GM19025 (cell line): ENCODE measurements at regions not wholly inside any gene's neighbourhood (a gene's known extent, or its start where the extent isn't known, plus 50 kb on each side); places are given as distances from the start of the nearest gene placed in this dataset.
"Not testable (repeated sequence)": the region's sequence is repeated elsewhere in the genome, so short reads cannot be mapped to it uniquely, and the experiment has no call there.

ENCODE experiments used
- ATAC-seq: cut with Tn5 transposase; IDR thresholded peaks from one replicate; pipeline ENCODE4 v1.9.1; 2021; ENCODE audit warnings: mild to moderate bottlenecking, low read depth, moderate library complexity; ENCODE audit not compliant: unreplicated experiment

DNA sequence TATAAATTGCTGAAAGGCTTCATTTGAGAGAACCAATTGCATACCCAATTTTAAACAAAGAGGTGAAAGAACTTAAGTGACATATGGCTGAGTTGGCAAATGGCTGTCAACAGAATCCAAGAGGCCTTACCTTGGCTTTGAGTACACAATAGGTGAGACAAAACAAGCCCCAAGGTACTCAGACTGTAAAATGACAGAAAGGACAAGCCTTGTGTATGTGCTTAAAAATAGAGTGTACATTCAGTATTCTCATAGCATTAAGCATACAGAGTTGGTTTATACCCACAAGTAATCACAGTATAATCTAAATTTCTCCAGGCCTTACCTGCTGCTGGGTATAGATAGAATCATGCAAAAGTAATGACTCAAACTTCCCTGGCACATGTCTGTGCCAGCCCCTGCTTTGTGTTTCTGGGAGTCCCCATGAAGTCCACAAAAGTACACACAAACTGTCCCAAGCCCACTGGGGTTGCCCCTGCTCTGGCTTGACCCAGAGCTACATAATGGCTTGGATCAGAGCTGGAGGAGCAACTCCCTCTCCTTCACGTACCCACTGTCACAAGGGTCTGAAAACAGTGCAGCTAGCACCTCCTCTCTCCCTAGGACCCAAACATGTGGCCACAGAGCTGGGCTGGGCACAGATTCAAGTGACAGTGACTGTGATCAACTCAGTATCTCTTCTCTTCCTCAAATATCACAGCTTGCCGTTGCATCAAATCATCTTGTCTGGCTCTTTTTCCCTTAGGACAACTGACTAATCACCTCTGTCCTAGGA lies 250.8 kb downstream of the ENC1 start:
- ATAC-seq, result no peak

DNA sequence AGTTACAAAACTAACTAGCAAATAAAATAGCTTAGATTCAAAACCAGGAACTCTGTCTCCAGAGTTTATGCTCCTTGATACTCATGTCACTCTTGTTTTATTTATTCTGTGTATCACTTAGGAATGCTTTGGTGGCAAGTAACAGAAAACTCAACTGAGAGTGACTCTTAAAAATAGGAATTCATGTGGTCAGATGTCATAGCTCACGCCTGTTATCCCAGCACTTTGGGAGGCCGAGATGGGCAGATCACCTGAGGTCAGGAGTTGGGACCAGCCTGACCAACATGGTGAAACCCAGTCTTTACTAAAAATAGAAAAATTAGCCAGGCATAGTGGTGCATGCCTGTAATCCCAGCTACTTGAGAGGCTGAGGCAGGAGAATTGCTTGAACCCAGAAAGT lies 252.1 kb downstream of the ENC1 start:
- not testable (repeated sequence) for ATAC-seq

- no peak for ATAC-seq
Measured at GRCh38 chr5:74386571-74387334, 253.8 kb downstream of the ENC1 start.

- ATAC-seq, result no peak
Measured at GRCh38 chr5:74384851-74385250, 255.7 kb downstream of the ENC1 start.

- no peak for ATAC-seq
Measured at GRCh38 chr5:74382987-74383593, 257.4 kb downstream of the ENC1 start.

DNA sequence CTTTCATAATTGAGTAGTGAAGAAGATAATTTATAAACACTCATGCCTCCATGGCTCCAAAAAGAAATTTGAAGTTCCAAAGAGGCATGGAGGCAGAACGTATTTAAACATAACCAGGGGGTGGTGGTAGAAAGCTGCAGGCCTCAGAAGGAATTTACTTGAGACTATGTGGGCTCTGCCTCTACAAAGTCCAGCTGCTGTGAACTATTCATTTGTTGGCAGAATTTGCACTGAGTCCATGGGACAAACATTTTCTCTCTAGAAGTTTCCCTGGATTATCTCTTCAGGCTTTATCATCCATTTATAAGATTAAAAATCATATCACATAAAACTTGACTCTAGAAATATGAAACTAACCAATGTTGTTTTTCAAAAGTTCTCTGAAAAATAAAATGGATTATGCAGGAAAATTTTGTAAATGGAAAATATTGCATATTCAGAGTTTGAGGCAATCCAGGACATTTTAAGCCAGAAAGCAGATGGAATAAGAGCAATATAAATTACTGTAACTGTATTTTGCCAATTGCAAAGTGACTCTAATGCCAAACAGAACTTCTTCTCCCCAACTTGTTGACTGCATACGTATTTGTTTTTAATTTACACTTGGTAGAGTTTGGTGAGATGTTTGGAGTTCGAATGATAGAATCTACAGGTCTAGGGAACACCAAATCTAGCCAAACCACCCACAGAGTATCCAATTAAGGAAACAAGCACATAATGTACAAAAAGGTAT lies 258.2 kb downstream of the ENC1 start:
- no peak for ATAC-seq

DNA sequence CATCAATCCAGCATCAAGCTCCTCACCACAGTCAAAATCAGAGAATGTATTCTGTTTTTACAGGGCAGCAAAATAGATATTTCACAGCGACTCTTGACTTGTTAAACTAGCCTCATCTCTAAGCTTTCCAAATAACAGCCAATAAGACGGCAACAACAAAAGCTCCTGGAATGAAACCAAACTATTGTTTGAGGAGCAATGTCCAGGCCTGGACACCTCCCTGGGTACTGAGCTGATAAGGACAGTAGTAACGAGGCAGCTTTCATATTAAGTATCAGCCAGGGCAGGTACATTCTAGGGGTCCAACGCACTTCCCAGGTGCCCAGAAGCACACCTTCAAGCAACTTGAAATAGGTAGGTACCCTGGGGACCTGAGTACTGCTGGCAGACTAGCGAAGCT lies 260.3 kb downstream of the ENC1 start:
- ATAC-seq, result no peak

DNA sequence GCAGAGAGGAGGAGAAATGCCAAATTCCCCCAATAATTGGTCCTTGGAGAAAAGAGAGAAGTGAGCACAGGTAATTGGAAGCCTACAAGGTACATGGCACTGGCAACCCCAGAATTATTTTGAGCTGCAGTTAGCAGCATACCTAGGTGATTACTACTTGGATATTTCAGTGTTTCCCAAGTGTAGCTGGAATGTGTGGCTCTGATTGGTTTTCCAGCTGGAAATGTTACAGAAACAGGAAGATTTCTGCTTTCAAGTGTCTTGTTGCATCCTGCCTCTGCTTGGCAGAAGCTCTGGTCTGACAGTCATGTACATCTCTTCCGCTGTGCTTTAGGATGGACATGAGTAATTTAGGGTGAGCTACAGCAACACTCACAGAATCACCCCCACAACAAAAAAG lies 262.1 kb downstream of the ENC1 start:
- no peak for ATAC-seq

- ATAC-seq, result no peak
Measured at GRCh38 chr5:74376187-74376586, 264.3 kb downstream of the ENC1 start.

- no peak for ATAC-seq
Measured at GRCh38 chr5:74375271-74375670, 265.3 kb downstream of the ENC1 start.

DNA sequence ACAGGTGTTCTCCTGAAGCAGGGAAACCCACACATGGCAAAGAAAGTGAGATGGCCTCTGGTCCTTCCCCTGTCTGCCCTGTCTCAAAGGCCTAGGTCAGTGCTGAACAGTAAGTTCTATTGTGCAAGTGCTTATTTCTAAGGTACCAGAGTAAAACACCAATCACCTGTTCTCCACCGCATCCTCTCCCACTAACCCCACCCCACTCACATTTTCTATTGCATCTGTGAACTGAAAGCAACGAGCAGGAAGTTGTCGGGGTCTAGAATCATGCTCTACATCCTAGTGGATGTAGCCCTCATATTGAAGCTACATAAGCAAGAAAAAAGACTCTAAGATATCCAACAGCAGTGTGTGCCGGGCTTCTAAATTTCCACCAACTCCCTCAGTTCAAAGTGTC lies 265.9 kb downstream of the ENC1 start:
- ATAC-seq, result no peak

- no peak for ATAC-seq
Measured at GRCh38 chr5:74373076-74373475, 267.5 kb downstream of the ENC1 start.

GRCh38 chr5:74372502-74373064 lies 267.9 kb downstream of the ENC1 start:
- ATAC-seq, result no peak

GRCh38 chr5:74372051-74372450 lies 268.5 kb downstream of the ENC1 start:
- ATAC-seq, result no peak

- ATAC-seq, result no peak
Measured at GRCh38 chr5:74371621-74372020, 268.9 kb downstream of the ENC1 start.

DNA sequence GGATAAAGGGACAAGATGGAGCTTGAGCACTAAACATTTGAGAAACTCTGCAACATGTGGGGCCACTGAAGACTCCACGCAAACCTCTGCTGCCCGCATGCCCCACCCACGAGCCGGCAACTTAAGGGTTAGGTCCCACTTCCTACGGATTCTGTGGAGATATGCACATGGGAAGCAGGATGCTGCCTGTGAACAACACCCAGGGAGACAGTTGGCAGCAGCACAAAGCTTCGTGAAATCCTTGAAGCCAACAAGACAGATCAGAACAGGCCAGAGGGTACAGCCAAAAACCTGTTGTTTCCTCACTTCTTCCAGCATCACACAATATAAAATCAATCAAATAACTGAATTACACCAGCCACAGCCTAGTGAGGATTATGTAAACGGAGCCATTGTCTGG lies 270.4 kb downstream of the ENC1 start:
- ATAC-seq, result no peak

DNA sequence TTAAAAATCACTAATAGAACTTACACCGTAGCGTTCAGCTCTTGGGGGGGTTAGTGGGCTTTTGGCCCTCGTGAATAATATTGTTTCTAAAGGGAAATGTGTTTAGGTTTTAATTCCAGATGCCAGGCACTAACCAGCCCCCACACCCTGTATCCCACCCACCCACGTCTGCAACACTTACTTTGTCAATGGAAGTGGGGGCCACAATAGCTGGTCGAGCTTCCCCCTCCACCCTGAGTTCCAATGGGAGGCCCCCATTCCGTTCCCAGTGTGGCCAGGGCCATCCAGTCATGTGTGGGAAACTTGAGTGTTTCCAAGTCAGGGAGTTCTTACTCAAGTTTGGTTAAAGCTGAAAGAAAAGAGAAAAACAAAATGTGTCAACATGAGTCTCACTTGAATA lies 271.4 kb downstream of the ENC1 start:
- ATAC-seq, result no peak

DNA sequence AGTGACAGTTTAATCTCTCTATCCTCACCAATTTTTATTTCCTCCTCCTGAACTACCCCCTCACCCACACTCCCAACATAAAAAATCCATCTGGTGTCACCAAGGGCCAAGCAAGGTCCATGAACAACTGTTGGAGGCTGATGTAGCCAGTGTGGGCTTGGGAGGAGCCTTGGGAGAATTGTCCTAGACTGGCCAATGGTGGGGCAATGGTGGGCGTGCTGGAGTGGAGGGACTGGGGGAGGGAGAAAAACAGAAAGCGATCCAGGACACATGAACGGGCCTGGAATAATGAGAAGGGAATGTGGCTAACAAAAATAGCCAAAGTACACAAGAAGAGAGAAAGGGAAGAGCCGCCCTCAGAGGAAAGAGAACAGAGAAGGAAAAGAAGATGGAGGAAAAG lies 272.6 kb downstream of the ENC1 start:
- no peak for ATAC-seq

- no peak for ATAC-seq
Measured at GRCh38 chr5:74367241-74367733, 273.2 kb downstream of the ENC1 start.

- no peak for ATAC-seq
Measured at GRCh38 chr5:74365723-74366122, 274.8 kb downstream of the ENC1 start.
